IMR-90 (cell line): ENCODE measurements at regions not wholly inside any gene's neighbourhood (a gene's known extent, or its start where the extent isn't known, plus 50 kb on each side); places are given as distances from the start of the nearest gene placed in this dataset.

Source experiments
- ATAC-seq: fragments of 200-7000 bp; cut with Tn5 transposase; 2 replicates; pipeline ENCODE4 v1.9.1; 2020; ENCODE audit warnings: low read depth, mild to moderate bottlenecking, moderate library complexity
- BruUV-seq: library from RNA; stranded (reverse); fragments of 400-500 nt; replicated peaks from 2 replicates; lab custom pipeline; 2021; lab: Mats Ljungman, UMichigan
- CTCF ChIA-PET: fragments of 300-600 bp; formaldehyde crosslinking; extraction: SDS; loops from one replicate; lab custom pipeline; 2021; ENCODE audit warnings: antibody characterized with exemption; lab: Yijun Ruan, JAX
- POLR2A ChIA-PET: fragments of 300-600 bp; sonication (Branson Sonifier 250); formaldehyde crosslinking; loops from one replicate; lab custom pipeline; 2022; ENCODE audit warnings: antibody characterized with exemption; ENCODE audit not compliant: unreplicated experiment; lab: Charles Lee
- DNase-seq: peaks from one replicate; pipeline ENCODE4 v3.0.0; 2013
- H2AFZ ChIP-seq: replicated peaks from 2 replicates; pipeline ENCODE3; 2013; ENCODE audit warnings: low read length, mild to moderate bottlenecking; ENCODE audit not compliant: poor library complexity
- H2AK5ac ChIP-seq: 2 replicates; pipeline ENCODE4 v1.6.1; 2013; ENCODE audit warnings: low read depth, low read length, inconsistent platforms
- H2AK9ac ChIP-seq: replicated peaks from 2 replicates; pipeline ENCODE3; 2013; ENCODE audit warnings: mild to moderate bottlenecking, low read depth, low read length, moderate library complexity; ENCODE audit not compliant: poor library complexity
- H2BK120ac ChIP-seq: 2 replicates; pipeline ENCODE4 v1.6.1; 2013; ENCODE audit warnings: low read depth, low read length, inconsistent platforms
- H2BK15ac ChIP-seq: 3 replicates; pipeline ENCODE4 v1.6.1; 2013; ENCODE audit warnings: low read depth, low read length, inconsistent platforms
- H2BK20ac ChIP-seq: 2 replicates; pipeline ENCODE4 v1.6.1; 2013; ENCODE audit warnings: low read depth, mild to moderate bottlenecking, inconsistent platforms, low read length, moderate library complexity
- H2BK5ac ChIP-seq: 2 replicates; pipeline ENCODE4 v1.6.1; 2013; ENCODE audit warnings: mild to moderate bottlenecking, low read depth, low read length, inconsistent platforms; ENCODE audit not compliant: poor library complexity, severe bottlenecking
- H3K14ac ChIP-seq: replicated peaks from 2 replicates; pipeline ENCODE4 v1.6.1; 2013; ENCODE audit warnings: low read depth, low read length, inconsistent platforms
- H3K18ac ChIP-seq: 2 replicates; pipeline ENCODE4 v1.6.1; 2013; ENCODE audit warnings: low read depth, low read length, control low read depth
- H3K23ac ChIP-seq: 2 replicates; pipeline ENCODE4 v1.6.1; 2013; ENCODE audit warnings: low read depth, low read length, inconsistent platforms
- H3K27ac ChIP-seq: 2 replicates; pipeline ENCODE4 v1.5.1; 2013; ENCODE audit warnings: mild to moderate bottlenecking, control low read depth, low read length; ENCODE audit not compliant: insufficient read depth
- H3K27me3 ChIP-seq: 2 replicates; pipeline ENCODE4 v1.6.1; 2013; ENCODE audit warnings: low read length; ENCODE audit not compliant: control insufficient read depth, insufficient read depth
- H3K36me3 ChIP-seq: 2 replicates; pipeline ENCODE4 v1.6.1; 2013; ENCODE audit warnings: low read length, mixed read lengths; ENCODE audit not compliant: control insufficient read depth, insufficient read depth
- H3K4ac ChIP-seq: 2 replicates; pipeline ENCODE4 v1.6.1; 2013; ENCODE audit warnings: low read depth, low read length, inconsistent platforms
- H3K4me1 ChIP-seq: 2 replicates; pipeline ENCODE4 v1.6.1; 2013; ENCODE audit warnings: low read length, mixed read lengths; ENCODE audit not compliant: control insufficient read depth, insufficient read depth
- H3K4me2 ChIP-seq: 2 replicates; pipeline ENCODE4 v1.6.1; 2013; ENCODE audit warnings: low read depth, mild to moderate bottlenecking, control low read depth, low read length, moderate library complexity
- H3K4me3 ChIP-seq: 2 replicates; pipeline ENCODE4 v1.5.1; 2013; ENCODE audit warnings: low read depth, mild to moderate bottlenecking, control low read depth, low read length, moderate library complexity; ENCODE audit not compliant: insufficient read depth
- H3K56ac ChIP-seq: 2 replicates; pipeline ENCODE4 v1.6.1; 2013; ENCODE audit warnings: low read length, inconsistent platforms; ENCODE audit not compliant: insufficient read depth; ENCODE audit errors: extremely low read depth
- H3K79me1 ChIP-seq, 2 experiments: 2 replicates each; pipeline ENCODE4 v1.6.1; 2013; ENCODE audit warnings: low read length in 2 of 2, inconsistent platforms in 1 of 2, low read depth in 1 of 2
- H3K9ac ChIP-seq: 2 replicates; pipeline ENCODE4 v1.6.1; 2013; ENCODE audit warnings: low read depth, low read length, control low read depth
- H3K9me1 ChIP-seq: 2 replicates; pipeline ENCODE4 v1.6.1; 2013; ENCODE audit warnings: low read length, inconsistent platforms; ENCODE audit not compliant: insufficient read depth
- H3K9me3 ChIP-seq: 2 replicates; pipeline ENCODE4 v1.6.1; 2013; ENCODE audit warnings: low read length; ENCODE audit not compliant: control insufficient read depth, insufficient read depth
- H4K20me1 ChIP-seq: 2 replicates; pipeline ENCODE4 v1.6.1; 2013; ENCODE audit warnings: low read length, inconsistent platforms; ENCODE audit not compliant: insufficient read depth
- H4K5ac ChIP-seq: 2 replicates; pipeline ENCODE4 v1.6.1; 2013; ENCODE audit warnings: mild to moderate bottlenecking, low read depth, low read length, control low read depth
- H4K8ac ChIP-seq, 2 experiments: 2 replicates each; pipeline ENCODE4 v1.6.1; 2013; ENCODE audit warnings: low read depth in 2 of 2, low read length in 2 of 2, control low read depth in 1 of 2, inconsistent platforms in 1 of 2
- H4K91ac ChIP-seq: 2 replicates; pipeline ENCODE4 v1.6.1; 2013; ENCODE audit warnings: low read depth, low read length, inconsistent platforms; ENCODE audit not compliant: insufficient read depth
- BHLHE40 ChIP-seq: fragments of 150-350 bp; IDR thresholded peaks from 2 replicates; pipeline ENCODE4 v1.6.1; 2016; ENCODE audit warnings: mild to moderate bottlenecking, low read depth, low read length
- WGBS, 2 experiments: methylation state at CpG; one replicate each; pipeline versions ENCODE4 v1.1.5 to v1.1.7; 2013; ENCODE audit warnings: missing lambda C conversion rate in 2 of 2; ENCODE audit not compliant: insufficient read length in 1 of 2; ENCODE audit errors: extremely low coverage in 2 of 2; 5-methylcytosine and 5-hydroxymethylcytosine counted together
- dilution Hi-C: fragments of 300-500 bp; cut with HindIII; formaldehyde crosslinking; loops from one replicate; pipeline ENCODE4 v1.14.3; 2018; ENCODE audit warnings: low sequenced_read_pairs; ENCODE audit not compliant: unreplicated experiment
- in situ Hi-C: fragments of 300-500 bp; cut with MboI; formaldehyde crosslinking; loops from 3 replicates; pipeline ENCODE4 v1.14.3; 2019; ENCODE audit warnings: low sequenced_read_pairs, inconsistent platforms, mixed read lengths
- intact Hi-C: fragments of 100-400 bp; cut with micrococcal nuclease; formaldehyde crosslinking; loops from 2 replicates; pipeline ENCODE4 v1.10.0; 2022

DNA sequence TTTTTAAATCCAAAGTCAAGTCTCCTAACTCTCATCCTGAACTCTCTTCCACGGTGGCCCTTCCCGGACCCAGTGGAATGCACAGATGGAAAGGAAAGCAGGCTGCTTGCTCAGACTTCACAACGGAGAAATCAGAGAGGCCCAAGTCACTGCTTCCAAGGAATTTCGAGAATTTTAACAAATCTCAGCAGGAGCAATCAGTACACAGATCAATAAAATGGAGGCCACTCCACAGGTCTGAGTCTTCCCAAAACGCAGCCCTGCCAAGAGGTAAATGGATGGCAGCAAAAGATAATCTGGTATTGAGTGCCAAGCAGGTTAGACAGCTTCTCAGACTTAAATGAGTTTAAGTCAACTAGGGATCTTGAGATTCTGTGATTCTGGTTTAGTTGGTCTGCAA lies 81.1 kb upstream of the TIAM1 start:
- POLR2A ChIA-PET = no interaction called here

More for the DNA sequence above, 81.1 kb upstream of the TIAM1 start:
- Histone ChIP-seq H4K20me1 (no peaks in the 10 kb centered on the region), H2BK120ac (no peak overlapping the region), H2BK20ac (no peak overlapping the region), H3K9me3 (no peaks in the 10 kb centered on the region), H3K14ac (no peak overlapping the region), H3K4ac (no peak overlapping the region), H3K18ac (no peak overlapping the region), H4K8ac (no peak overlapping the region), H2BK15ac (no peak overlapping the region), H3K4me1 (no peaks in the 10 kb centered on the region), H2AK5ac (no peak overlapping the region), H3K56ac (no peak overlapping the region), H4K91ac (no peak overlapping the region), H2AK9ac (no peak overlapping the region), H3K27me3 (no peaks in the 10 kb centered on the region), H2BK5ac (no peak overlapping the region), H3K4me3 (no peak overlapping the region), H4K5ac (no peak overlapping the region), H3K79me1 (no peaks in the 10 kb centered on the region), H3K4me2 (no peak overlapping the region), H3K23ac (no peak overlapping the region), H3K9me1 (no peaks in the 10 kb centered on the region), H3K9ac (no peak overlapping the region), H2AFZ (no peak overlapping the region), H3K27ac (no peak overlapping the region), H3K36me3 (no peaks in the 10 kb centered on the region)
- WGBS, 2 experiments = no CpG with 5 or more reads among the region's 5 CpGs
- in situ Hi-C loops (no loop called here), intact Hi-C loops (no loop called here), dilution Hi-C loops (no loop called here)
- no peak for DNase-seq
- ATAC-seq = no peak
- TF ChIP-seq BHLHE40 = no peak
- no TSS peak for BruUV-seq
- CTCF ChIA-PET = no interaction called here
